GM19397 (cell line): ENCODE measurements at regions not wholly inside any gene's neighbourhood (a gene's known extent, or its start where the extent isn't known, plus 50 kb on each side); places are given as distances from the start of the nearest gene placed in this dataset.
"Not testable (repeated sequence)": the region's sequence is repeated elsewhere in the genome, so short reads cannot be mapped to it uniquely, and the experiment has no call there.

ENCODE experiments used
- ATAC-seq: cut with Tn5 transposase; IDR thresholded peaks from one replicate; pipeline ENCODE4 v1.9.1; 2021; ENCODE audit warnings: mild to moderate bottlenecking, moderate library complexity; ENCODE audit not compliant: unreplicated experiment

GRCh38 chr3:22373182-22373581, 622.2 kb upstream of the ZNF385D start:
- no peak for ATAC-seq

- no peak for ATAC-seq
Measured at GRCh38 chr3:22373827-22374226, 622.8 kb upstream of the ZNF385D start.

- no peak for ATAC-seq
Measured at GRCh38 chr3:22377421-22377820, 626.4 kb upstream of the ZNF385D start.

GRCh38 chr3:22378869-22379268, 627.9 kb upstream of the ZNF385D start:
- ATAC-seq = no peak

- ATAC-seq = no peak
Measured at GRCh38 chr3:22380253-22380652, 629.2 kb upstream of the ZNF385D start.

GRCh38 chr3:22381564-22381963, 630.6 kb upstream of the ZNF385D start:
- not testable (repeated sequence) for ATAC-seq

GRCh38 chr3:22383285-22383684, 632.3 kb upstream of the ZNF385D start:
- no peak for ATAC-seq

GRCh38 chr3:22386107-22386506, 635.1 kb upstream of the ZNF385D start:
- no peak for ATAC-seq

GRCh38 chr3:22392286-22392685, 641.3 kb upstream of the ZNF385D start:
- ATAC-seq = no peak

GRCh38 chr3:22392859-22393258, 641.8 kb upstream of the ZNF385D start:
- no peak for ATAC-seq

GRCh38 chr3:22399566-22399965, 648.6 kb upstream of the ZNF385D start:
- no peak for ATAC-seq

- no peak for ATAC-seq
Measured at GRCh38 chr3:22401499-22401898, 650.5 kb upstream of the ZNF385D start.

GRCh38 chr3:22414239-22414638, 663.2 kb upstream of the ZNF385D start:
- no peak for ATAC-seq

GRCh38 chr3:22416838-22417446, 665.9 kb upstream of the ZNF385D start:
- not testable (repeated sequence) for ATAC-seq

GRCh38 chr3:22419261-22419660, 668.3 kb upstream of the ZNF385D start:
- no peak for ATAC-seq

GRCh38 chr3:22421589-22421988, 670.6 kb upstream of the ZNF385D start:
- ATAC-seq = no peak

GRCh38 chr3:22431334-22431733, 680.3 kb upstream of the ZNF385D start:
- ATAC-seq = no peak

GRCh38 chr3:22439626-22440025, 688.6 kb upstream of the ZNF385D start:
- no peak for ATAC-seq

- no peak for ATAC-seq
Measured at GRCh38 chr3:22441711-22442110, 690.7 kb upstream of the ZNF385D start.

- no peak for ATAC-seq
Measured at GRCh38 chr3:22443571-22444233, 692.7 kb upstream of the ZNF385D start.

- not testable (repeated sequence) for ATAC-seq
Measured at GRCh38 chr3:22445336-22445735, 694.3 kb upstream of the ZNF385D start.

GRCh38 chr3:22450786-22451400, 699.9 kb upstream of the ZNF385D start:
- no peak for ATAC-seq
